Progenitor cell of endocrine pancreas (in vitro differentiated cells): ENCODE measurements at regions not wholly inside any gene's neighbourhood (a gene's known extent, or its start where the extent isn't known, plus 50 kb on each side); places are given as distances from the start of the nearest gene placed in this dataset.

Experiments
- DNase-seq: peaks from one replicate; pipeline ENCODE4 v3.0.0; 2021; ENCODE audit warnings: low spot score; ENCODE audit not compliant: unreplicated experiment
- H3K27ac Mint-ChIP-seq: 2 replicates; pipeline ENCODE4 v1.8.0; 2021; ENCODE audit warnings: mild to moderate bottlenecking, moderate library complexity, mixed read lengths
- H3K27me3 Mint-ChIP-seq: 2 replicates; pipeline ENCODE4 v1.8.0; 2021; ENCODE audit warnings: mixed read lengths
- H3K36me3 Mint-ChIP-seq: 2 replicates; pipeline ENCODE4 v1.8.0; 2022; ENCODE audit warnings: mixed read lengths; ENCODE audit not compliant: insufficient read depth
- H3K4me1 Mint-ChIP-seq: 2 replicates; pipeline ENCODE4 v1.8.0; 2021; ENCODE audit warnings: low read depth, mixed read lengths
- H3K4me3 Mint-ChIP-seq: 2 replicates; pipeline ENCODE4 v1.8.0; 2021; ENCODE audit warnings: low read depth, mild to moderate bottlenecking, moderate library complexity, mixed read lengths
- H3K9me3 Mint-ChIP-seq: 2 replicates; pipeline ENCODE4 v1.8.0; 2021; ENCODE audit warnings: low read depth, mixed read lengths
- CTCF ChIP-seq: fragments of 200-600 bp; sonication (generic); IDR thresholded peaks from one replicate; pipeline ENCODE4 v1.5.0; 2021; ENCODE audit warnings: antibody characterized with exemption, mild to moderate bottlenecking; ENCODE audit not compliant: unreplicated experiment

GRCh38 chr7:89780291-89780690 lies 374.0 kb upstream of the STEAP1 start:
- H3K4me3 Mint-ChIP-seq, result no peak overlapping the region
- DNase-seq, result no peak
- no peak overlapping the region for H3K27ac Mint-ChIP-seq
- no peaks in the 10 kb centered on the region for H3K36me3 Mint-ChIP-seq
- TF ChIP-seq CTCF, result no peak
- no peaks in the 10 kb centered on the region for H3K4me1 Mint-ChIP-seq
- no peaks in the 10 kb centered on the region for H3K27me3 Mint-ChIP-seq
- peaks cover 8% of the 10 kb centered on the region for H3K9me3 Mint-ChIP-seq

- no peaks in the 10 kb centered on the region for H3K9me3 Mint-ChIP-seq
- no peak for TF ChIP-seq CTCF
- no peak overlapping the region for H3K4me3 Mint-ChIP-seq
- DNase-seq, result no peak
- H3K27me3 Mint-ChIP-seq, result no peaks in the 10 kb centered on the region
- H3K4me1 Mint-ChIP-seq, result no peaks in the 10 kb centered on the region
- no peaks in the 10 kb centered on the region for H3K36me3 Mint-ChIP-seq
- H3K27ac Mint-ChIP-seq, result no peak overlapping the region
Observed at GRCh38 chr7:89796481-89796880, 357.8 kb upstream of the STEAP1 start.

- no peak for DNase-seq
- peaks cover 8% of the 10 kb centered on the region for H3K9me3 Mint-ChIP-seq
- no peaks in the 10 kb centered on the region for H3K36me3 Mint-ChIP-seq
- no peak for TF ChIP-seq CTCF
- no peaks in the 10 kb centered on the region for H3K27me3 Mint-ChIP-seq
- H3K4me1 Mint-ChIP-seq, result no peaks in the 10 kb centered on the region
- no peak overlapping the region for H3K27ac Mint-ChIP-seq
- H3K4me3 Mint-ChIP-seq, result no peak overlapping the region
Observed at GRCh38 chr7:89797965-89798598, 356.2 kb upstream of the STEAP1 start.

GRCh38 chr7:89798599-89798996 lies 355.7 kb upstream of the STEAP1 start:
- Mint-ChIP-seq H3K9me3 (peaks cover 13% of the 10 kb centered on the region), H3K27me3 (no peaks in the 10 kb centered on the region), H3K4me3 (no peak overlapping the region), H3K27ac (no peak overlapping the region), H3K4me1 (no peaks in the 10 kb centered on the region), H3K36me3 (no peaks in the 10 kb centered on the region)
- DNase-seq, result no peak
- no peak for TF ChIP-seq CTCF

GRCh38 chr7:89800761-89801160 lies 353.5 kb upstream of the STEAP1 start:
- H3K36me3 Mint-ChIP-seq, result no peaks in the 10 kb centered on the region
- no peaks in the 10 kb centered on the region for H3K27me3 Mint-ChIP-seq
- H3K27ac Mint-ChIP-seq, result no peak overlapping the region
- H3K4me3 Mint-ChIP-seq, result no peak overlapping the region
- no peak for DNase-seq
- no peak for TF ChIP-seq CTCF
- peaks cover 24% of the 10 kb centered on the region for H3K9me3 Mint-ChIP-seq
- no peaks in the 10 kb centered on the region for H3K4me1 Mint-ChIP-seq
